ENCODE measurements at regions not wholly inside any gene's neighbourhood (a gene's known extent, or its start where the extent isn't known, plus 50 kb on each side); places are given as distances from the start of the nearest gene placed in this dataset.
"Not testable (repeated sequence)": the region's sequence is repeated elsewhere in the genome, so short reads cannot be mapped to it uniquely, and the experiment has no call there.

DNA sequence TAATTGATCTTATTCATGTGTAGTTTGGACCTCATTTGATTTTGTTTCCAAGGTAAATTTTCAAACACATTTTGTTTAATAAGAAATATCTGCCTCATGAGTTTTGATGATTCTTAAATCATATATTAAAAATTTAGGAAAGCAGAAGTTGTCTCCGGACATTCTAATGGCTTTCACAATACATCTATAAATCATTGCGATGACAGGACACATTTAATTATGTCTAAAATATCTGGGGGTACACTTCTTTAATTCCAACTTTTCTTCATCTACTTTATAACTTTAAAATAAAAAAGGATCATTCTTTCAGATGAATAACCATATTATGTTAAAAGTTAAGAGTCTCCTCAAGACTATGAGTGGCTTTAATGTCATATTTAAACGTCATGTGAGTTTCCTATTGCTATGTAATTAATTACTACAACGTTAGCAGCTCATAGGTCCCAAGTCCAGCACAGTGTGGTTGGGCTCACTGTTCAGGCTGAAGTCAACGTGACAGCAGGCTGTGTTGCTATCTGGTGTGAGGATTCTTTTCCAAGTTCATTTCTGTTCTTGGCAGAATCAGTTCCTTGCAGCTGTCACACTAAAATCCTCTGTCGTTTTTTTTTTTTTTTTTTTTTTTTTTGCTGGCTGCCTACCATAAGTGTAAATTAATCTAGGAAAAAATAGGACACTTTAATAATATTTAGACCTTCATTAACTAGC is 893.5 kb downstream of the LTN1 start:
- no peak for DNase-seq

DNA sequence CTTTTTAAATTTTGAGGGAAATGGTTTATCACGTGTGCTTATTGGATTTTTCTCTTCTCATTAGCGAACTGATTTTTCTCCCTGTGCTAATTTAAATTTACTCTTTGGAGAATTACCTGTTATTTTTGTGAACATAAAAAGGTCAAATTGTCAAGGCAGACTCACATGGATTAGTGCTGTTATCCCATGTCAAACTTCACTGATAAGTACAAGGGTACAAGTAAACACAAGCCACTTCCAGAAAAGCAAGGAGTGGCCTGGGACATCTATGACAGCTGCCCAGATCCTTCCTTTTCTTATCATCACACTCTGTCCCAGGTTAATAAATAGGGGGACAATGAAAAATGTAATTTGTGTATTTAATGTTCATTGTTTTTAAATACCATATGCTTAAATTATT is 901.2 kb downstream of the LTN1 start:
- DNase-seq = no peak

DNA sequence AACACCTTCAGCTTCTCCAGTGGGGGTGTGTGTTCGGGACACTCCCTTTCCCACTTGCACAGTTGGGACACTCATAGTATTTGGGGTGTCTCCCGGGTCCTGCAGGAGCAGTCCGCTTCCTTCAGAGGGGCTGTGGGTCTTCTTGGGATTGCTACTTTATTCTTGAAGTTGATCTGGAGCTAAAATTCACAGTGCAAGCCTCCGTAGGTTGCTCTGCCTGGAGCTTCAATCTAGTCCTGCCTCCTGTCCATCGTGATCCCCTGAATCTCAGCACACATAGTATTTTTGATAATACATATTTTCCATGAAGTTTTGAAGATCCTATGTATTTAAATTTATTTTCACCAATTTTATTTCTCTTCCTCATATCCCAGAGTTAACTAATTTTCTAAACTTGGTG is 902.1 kb downstream of the LTN1 start:
- no peak for DNase-seq

DNA sequence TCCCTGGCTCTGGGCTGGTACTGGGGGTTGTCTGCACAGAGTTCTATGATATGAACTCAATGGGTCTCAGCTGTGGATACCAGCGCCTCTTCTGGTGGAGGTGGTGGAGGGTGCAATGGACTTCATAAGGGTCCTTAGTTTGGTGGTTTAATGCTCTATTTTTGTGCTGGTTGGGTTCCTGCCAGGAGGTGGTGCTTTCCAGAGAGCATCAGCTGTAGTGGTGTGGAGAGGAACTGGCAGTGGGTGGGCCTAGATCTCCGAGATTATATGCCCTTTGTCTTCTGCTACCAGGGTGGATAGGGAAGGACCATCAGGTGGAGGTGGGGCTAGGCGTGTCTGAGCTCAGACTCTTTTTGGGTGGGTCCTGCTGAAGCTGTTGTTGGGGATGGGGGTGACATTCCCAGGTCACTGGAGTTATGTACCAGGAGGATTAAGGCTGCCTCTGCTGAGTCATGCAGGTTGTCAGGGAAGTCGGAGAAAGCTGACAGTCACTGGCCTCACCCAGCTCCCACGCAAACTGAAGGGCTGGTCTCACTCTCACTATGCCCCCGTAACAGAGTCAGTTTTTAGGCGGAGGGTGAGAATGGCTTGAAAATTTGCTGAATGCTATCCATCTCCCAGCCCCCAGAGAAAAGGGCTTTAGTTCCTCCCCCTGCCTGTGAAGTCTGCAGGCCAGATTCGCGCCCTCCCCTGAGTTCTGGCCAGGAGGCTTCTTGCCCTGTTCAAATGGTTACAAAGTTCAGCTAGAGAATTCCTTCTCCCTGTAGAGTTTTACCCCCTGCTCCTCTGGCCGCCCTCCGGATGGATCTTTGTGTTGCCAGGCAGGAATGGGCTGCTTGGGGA is 902.9 kb downstream of the LTN1 start:
- DNase-seq = no peak

DNA sequence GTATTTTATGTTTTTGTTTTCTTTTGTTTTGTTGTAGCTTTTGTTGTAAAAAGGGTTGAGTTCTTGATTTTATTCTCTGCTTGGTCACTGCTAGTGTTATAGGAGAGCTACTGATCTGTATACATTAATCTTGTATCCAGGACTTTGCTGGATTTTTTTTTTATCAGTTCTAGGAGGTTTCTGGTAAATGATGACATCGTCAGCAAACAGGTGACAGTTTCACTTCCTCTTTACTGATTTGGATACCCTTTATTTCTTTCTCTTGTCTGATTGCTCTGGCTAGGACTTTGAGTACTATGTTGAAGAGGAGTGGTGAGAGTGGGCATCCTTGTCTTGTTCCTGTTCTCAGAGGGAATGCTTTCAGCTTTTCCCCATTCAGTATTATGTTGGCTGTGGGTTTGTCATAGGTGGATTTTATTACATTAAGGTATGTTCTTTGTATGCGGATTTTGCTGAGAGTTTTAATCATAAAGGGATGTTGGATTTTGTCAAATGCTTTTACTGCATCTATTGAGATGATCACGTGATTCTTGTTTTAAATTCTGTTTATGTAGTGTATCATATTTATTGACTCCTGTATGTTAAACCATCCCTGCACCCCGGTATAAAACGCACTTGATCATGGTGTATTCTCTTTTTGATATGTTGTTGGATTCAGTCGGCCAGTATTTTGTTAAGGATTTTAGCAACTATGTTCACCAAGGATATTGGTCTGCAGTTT is 905.7 kb downstream of the LTN1 start:
- no peak for DNase-seq

DNA sequence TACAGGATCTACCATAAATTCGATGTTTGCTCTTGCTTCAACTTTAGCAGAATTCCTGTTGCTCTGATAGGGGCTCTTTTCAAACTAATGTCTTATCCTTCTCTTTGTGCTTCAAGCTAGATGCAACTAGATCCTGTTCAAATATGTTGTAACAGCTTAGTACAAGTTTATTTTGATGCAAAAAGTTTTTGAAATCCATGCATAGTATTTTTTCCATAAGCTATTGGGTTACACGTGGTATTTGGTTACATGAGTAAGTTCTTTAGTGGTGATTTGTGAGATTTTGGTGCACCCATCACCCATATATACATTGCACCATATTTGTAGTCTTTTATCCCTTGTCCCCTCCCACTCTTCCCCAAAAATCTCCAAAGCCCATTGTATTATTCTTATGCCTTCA is 907.7 kb downstream of the LTN1 start:
- DNase-seq = no peak

DNA sequence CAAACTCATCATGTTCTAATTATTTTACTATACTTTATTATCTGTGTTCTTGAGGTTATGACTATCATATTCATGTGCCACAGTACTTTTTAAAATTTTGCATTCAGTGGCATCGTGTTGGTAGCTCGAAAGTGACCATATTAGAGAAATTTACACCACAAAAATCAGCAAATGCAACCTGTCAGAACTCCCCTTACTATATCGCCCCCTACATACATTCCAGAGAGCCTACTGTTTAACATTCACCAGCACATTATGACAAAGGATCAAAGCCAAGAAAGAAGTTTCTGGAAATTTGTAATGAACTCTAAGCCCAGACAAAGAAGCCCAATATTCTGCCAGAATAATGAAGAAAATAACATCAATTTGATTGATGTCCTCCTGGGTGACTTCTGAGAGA is 909.3 kb downstream of the LTN1 start:
- DNase-seq = no peak

DNA sequence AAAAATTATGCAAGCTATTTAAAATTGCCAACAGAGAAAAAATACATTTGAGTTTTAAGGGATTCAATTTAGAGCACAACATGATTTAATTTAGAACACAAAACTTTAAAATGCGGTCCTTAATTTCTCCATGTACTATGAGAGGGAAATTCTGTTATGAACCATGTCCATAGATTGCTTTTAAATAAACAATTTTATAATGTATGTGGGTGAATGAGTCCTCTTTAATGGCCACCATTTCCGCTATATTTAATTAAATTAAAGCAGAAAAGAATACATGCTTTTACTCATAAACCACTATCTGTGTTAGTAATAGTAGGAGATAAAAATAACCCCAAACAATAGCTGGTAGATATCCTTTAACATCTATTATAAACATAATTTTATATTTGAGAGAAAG is 914.6 kb downstream of the LTN1 start:
- DNase-seq = no peak

DNA sequence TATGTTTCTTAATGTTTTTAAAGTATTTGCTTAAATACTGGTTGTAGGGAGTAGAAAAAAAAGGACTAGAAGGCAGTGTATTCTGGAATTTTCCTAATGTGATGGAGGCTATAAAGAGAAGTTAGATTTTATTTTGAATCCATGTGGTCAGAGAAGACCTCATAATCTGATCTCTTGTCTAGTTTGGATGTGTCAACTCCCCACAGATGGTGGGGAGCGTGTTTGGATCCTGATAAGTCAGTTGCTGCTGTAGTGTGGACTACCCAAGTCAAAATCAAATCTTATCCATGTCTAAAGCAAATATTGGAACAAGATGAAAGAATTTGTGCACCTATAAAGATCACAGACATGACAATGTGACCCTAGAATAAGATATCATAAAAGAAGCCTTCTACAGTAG is 918.0 kb downstream of the LTN1 start:
- no peak for DNase-seq

DNA sequence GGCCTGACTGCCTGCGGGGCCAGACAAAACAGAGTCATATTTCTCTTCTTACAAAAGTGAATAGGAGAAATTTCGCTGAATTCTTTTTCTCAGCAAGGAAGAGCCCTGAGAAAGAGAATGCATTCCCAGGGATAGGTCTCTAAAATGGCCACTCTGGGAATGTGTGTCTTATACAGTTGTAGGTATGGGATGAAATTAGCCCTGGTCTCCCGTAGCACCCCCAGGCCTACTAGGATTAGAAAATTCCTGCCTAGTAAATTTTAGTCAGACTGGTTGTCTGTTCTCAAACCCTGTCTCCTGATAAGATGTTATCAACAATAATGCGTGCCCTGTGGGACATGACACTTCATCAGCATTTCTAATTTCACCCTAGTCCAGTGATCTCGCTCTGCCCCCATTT is 920.1 kb downstream of the LTN1 start:
- DNase-seq = no peak

DNA sequence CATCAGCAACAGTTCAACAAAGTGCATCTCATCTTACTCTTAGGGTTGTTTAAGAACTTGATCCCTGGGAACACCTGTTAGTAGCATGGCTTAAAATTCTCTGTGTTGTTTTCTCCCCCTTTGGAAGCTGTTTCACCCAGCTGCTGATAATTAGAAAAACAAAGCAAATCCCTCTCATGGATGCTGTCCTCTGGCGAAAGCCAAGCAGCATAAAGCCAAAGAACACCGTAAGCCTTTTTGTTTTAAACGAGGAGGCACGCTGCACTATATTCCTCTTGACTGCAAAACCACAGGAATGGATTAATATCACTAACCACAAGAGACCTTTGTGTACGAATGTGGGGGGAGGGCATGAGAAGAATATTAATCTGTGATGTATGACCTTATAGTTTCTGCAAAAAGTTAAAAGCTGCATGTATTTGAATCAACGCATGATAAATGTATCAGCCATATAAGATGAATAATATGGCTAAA is 923.2 kb downstream of the LTN1 start:
- no peak for DNase-seq

DNA sequence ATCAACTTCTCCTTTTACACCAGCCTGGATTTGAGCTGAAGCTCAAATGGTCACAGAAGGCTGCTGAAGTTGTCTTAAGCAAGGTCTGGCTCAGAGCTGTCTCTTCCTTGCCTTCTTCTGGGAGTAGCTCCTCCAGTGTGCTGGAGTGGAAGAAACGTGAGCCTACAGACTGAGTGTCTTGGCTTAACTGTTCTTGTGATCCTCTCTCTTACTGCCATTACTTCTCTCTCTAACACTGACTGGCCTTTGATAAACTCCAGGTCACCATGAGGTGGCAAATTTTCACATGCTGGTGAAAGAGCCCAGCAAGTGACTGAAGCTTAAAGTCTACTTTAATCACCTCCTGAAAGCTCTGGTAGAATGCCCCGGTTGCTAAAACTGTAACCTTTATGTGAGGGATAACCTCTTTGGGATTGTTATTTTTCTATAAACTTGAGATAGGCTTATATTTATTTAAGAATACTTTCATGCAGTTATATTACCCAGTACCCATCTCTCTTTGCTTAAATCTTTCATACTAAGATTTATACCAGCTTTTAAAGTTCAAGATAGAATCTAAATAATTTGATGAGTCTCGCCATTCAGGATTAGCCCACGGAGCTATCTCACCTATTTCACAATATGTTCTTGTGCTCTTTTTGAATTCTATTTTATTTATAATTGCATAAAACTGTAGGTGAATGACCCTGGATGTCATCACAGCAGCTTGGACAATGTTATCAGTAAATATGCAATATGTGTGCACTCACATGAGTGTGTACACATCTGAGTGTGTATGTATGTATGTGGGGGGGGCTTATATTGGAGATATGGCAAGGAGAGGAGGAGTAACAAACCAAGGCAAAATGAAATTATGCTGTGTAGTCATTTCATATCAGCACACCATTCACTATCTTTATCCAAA is 924.0 kb downstream of the LTN1 start:
- no peak for DNase-seq

DNA sequence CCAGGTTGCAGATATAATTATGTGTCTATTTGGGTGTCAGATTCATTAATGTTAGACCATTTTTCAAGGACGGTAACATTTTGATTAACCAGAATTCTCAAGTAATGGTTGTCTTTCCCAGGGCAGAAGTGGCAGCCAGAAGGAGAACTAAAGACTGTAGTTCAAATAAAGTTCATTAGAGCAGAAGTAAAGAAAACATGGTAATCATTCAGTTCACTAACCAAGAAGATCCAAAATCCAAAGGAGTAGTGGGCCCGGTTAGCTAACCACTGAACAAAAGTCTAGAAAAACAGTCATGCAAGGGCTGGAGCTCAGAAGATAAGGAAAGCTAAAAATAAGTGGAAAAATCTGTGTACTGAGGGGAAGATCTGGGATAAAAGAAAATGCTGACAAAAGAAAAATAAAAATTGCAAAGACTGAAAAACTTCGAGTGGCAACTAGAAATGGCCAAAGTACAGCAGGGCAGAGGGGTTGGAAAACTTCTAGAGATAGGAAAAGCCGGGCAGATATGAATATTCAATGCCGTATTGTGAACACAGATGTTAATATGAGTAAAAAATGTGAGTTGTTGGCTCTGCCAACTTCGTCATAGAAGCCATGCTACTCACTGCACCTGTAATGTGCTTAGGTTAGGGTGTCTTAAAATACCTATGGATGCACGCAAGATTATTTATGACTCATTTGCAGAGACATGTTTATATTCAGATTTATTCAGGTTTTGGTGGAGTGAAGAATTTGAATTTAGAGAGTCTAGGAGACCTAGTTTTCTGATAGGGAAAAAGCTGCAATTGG is 925.9 kb downstream of the LTN1 start:
- no peak for DNase-seq

DNA sequence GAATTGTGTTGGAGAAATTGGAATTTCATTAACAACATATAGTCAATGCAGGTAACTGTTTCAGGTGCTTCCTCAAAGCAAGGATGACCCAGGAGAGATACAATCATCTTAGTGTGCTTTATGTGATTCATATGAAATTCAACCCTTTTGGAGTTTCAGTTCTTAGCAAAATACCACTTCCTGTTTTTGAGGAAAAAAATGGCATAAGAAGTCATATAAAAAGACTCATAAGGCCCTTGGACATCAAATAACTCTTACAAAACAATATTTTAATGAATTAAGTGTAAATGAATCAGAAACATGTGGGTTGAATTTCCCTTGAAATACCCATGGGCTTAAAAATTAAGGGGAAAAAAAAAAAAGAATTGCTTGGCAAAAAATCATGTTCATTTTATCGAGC is 926.6 kb downstream of the LTN1 start:
- DNase-seq = no peak

DNA sequence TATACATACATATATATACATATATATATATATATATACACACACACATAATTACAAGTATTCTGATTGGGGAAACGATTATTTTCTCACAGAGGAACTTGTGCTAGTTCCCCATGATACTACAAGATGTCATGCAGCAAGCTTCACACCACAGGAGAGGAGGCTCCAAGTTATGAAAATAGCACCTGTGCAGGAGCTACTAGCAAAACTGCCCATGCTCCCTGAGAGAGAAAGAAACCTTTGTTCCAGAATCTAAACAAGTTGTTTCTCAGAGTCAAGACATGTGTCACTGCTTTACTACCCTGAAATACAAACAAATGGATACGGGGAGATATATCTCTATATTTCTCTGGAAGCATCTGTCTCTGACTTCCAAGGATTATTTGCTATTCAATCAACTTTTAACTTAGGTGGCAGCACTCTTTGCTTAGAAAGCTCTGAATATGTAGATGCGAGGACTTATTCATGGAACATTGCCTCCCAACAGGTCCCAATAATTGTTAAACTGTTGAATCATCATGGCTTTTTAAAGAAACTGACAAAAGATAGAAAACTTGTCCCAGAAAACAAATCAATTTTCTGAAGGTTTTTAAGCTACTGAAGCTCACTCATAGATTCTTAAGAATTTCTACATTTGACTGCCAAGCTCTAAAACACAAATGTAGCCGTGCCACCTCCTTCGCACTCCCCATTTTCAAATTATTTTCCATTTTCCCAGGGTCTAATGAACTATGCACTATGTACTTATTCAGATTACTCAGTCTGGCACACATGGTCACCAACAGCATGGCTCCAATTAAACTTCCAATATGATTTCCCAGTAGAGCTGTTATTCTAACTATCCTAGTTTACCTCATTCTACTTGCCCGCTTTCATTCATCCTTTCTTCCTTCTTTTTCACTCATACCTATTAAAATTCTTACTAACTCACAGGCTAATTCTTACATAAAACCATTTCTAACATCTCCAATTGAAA is 929.1 kb downstream of the LTN1 start:
- DNase-seq = no peak

DNA sequence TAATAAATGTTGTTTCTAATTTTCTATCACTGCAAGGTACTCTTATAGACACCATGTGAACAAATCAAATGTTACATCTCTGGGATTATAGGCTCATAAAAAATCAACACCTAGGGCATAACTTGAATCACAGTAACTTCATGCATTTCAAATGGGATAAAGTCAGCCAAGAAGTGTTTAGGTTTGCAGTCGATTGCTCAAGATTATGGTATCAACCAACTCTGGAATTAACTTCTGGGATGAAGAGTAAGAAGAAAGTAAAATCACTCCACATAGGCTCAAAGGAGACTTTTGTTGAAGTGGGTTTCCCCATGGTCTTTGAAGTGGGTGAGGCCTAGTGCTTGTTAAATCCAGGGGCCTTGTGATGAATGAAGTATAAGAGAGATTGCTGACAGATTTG is 939.7 kb downstream of the LTN1 start:
- not testable (repeated sequence) for DNase-seq

DNA sequence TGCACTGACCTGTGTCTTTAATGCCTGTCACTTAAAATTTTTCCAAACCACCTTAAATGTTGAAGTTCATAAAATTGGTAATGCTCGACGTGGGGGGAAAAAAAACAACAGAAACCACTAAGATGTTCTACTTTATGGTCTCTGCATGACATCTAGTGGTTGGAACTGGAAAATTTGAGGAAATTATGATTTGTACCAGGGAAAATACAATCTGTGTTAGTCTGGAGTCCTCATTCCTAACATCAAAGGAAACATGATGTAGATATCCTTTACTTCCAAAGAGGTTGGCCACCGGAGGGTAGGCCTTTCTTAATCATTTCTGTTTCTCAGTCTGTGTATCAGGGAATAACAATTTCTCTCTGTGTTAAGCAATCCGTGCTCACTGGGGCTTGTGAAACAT is 941.0 kb downstream of the LTN1 start:
- peak; percentile 65 for DNase-seq

DNA sequence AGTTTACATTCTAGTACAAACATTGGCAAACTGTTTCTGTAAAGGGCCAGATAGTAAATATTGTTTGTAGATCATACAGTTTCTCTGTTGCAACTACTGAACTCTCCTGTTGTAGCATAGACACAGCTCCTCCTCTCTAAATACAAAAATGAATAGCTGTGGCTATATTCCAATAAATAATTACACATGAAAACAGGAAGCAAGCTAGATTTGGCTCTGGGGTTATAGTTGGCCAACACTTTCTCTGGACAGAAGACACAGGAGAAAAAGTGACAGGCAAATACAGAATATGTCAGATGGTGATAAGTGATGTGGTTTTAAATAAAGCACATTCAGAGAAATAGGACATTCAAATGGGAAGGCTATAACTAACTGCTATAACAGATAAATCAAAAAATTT is 957.0 kb downstream of the LTN1 start:
- not testable (repeated sequence) for DNase-seq

DNA sequence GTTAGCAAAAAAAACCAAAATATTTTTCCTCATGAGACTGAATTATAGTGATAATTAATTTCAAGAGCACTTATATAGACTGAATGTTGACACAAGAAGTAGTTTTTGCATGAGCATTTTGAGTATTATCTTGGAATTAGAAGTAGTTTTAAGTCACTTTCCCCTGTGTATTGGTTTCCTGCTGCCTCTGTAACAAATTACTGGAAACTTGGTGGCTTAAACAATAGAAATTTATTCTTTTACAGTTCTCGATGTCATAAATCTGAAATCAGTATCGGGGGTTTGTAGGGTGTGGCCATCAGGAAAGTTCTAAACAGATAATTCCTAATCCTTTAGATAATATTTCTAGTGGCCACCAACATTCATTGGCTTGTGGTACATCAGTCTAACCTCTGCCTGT is 957.8 kb downstream of the LTN1 start:
- DNase-seq = not testable (repeated sequence)

DNA sequence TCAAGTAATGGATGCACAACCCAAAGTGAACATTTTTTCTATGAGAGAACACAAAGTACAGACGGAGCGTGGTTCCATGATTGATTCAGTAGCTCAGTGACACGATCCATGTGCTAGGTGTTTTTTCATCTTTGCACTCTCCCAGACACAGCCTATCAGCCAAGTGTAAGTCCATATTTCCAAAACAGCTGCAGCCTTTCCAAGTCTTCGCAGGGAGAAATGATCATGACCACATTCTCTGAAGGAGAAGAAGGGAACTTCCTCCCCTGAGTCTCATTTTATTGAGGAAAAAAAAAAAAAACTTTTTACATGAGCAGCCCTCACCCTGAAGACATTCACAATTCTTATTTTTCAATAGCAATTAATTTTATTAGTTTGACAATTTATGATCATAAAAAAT is 958.3 kb downstream of the LTN1 start:
- DNase-seq = not testable (repeated sequence)

DNA sequence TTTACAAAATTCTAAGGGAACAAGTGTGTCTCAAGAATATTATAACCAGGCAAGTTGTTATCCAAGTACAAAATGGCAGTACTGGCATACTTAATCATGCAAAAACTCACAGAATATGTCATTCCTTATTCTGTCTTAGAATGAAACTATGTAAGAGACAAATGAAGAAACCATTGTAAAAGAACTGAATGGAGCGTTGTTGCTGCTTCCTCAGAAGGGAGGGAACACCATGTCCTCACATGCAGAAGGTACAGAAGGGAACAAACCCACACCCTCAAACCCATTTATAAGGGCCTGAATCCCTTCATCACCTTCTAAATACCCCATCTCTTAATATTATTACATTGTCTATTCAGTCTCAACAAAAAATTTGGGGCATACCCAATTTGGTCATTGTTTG is 960.0 kb downstream of the LTN1 start:
- DNase-seq = not testable (repeated sequence)

All from NCI-H1694 (cell line).